A204.1 (cell line): ENCODE measurements at regions not wholly inside any gene's neighbourhood (a gene's known extent, or its start where the extent isn't known, plus 50 kb on each side); places are given as distances from the start of the nearest gene placed in this dataset.
"Not testable (repeated sequence)": the region's sequence is repeated elsewhere in the genome, so short reads cannot be mapped to it uniquely, and the experiment has no call there.

ENCODE experiments used
- FAIRE-seq: peaks from 2 replicates; lab custom pipeline; 2012; peaks lifted over from hg19 to GRCh38; lab: Jason Lieb, UNC

DNA sequence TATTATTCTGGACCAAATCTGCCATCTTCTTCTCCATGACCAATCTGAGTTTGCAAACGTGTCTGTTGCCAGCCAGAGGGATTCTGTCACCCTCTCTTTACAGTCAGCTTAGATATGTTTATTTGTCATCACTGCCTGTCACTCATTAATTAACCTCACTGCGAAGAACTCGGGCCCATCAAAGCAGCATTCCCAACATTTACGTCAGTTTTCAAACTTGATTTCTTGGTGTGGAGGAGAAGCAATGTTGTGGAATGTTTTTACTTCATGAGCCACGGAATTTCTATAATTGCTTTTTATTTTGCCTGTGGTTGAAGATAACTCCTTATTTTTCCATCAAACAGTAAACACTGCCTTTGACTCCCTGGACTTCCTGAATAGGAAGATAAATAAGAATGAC is 91.8 kb upstream of the CNKSR3 start:
- no peak for FAIRE-seq

DNA sequence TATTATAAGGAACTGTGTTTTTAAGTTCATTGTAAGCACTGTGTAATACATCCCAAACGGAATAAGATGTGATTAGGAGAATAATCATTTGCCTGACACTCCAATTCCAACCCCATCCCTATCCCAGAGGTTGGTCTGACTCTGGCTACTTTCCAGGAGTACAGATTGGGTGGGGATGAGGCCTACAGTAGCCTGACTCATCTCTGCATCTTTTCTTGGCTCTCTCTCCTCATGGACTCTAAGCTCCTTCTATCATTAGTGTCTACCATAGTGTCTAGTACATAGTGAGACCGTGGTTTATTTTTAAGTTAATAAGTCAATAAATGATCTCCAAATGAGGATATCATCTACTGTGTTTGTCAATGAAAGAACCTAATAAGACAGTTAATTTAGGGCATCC is 92.2 kb upstream of the CNKSR3 start:
- no peak for FAIRE-seq

DNA sequence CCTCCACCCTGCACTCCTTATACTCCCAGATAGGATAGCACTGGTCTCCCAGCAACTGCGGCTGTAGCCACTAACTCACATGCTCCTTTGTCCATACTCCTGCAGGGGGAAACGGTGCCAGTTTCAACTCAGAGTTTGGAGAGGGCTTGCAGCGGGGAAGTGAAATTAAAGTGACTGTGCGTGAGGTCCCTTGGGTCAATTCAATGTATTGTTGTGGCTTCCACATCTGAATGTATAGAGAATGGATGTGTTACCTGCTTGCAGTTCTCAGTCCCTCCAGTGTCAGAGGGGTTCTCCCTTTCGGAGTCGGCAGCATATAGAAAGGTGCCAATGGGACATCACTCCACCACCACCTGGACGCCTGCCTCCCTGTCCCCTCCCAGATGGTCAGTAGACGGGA is 93.6 kb upstream of the CNKSR3 start:
- no peak for FAIRE-seq

DNA sequence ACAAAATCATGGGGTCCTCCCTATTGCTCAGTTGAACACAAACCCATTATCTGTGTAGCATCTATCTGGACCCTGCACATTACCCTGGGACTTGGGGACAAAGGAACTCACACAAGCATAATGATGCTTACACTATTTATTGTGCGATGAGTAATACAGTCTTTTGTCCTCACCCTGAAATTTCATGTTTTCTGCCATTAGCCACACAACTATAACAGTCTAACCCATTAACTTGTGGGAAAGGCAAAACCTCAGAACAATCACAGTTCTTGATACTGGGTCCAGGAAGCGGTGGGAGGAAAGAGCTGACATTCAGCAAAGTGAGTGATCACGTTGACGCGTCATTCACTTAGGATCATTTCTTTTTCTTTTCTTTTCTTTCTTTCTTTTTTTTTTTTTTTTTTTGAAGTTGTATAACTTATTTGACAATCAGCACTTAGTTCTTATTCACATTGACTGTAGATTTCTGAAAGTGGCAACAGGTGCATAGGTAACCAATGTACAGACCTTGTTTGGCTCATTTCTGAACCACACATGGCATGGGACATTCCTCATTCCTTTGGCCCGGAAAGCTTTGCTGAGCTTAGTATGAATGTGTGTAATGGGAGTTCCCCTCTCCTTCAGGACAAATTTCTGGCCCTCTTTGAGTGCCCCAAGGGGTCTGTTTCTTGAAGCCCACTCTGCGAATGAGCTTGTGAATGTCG is 94.8 kb upstream of the CNKSR3 start:
- no peak for FAIRE-seq

DNA sequence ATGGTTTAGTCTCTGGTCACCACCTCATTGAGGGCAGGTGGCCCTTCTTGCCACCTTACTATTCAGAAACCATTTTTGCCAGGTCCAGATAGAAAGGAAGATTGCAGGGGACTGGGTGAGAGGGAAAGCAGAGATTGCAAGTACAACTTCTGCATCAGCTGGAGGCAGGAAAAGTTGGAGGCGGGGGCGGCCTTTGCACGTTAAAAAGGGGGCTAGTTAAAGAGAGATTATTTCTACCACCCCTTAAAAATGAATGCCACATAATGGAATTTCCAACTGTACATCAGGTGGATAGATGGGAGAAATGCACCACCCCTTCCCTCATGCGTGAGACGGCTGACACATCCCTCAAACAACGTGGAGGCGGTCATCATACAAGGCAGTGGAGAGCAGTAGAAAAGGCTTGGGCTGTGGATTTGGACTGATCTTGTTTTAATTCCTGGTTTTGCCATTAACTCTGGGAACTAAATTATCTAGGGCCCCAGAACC is 95.4 kb upstream of the CNKSR3 start:
- no peak for FAIRE-seq

DNA sequence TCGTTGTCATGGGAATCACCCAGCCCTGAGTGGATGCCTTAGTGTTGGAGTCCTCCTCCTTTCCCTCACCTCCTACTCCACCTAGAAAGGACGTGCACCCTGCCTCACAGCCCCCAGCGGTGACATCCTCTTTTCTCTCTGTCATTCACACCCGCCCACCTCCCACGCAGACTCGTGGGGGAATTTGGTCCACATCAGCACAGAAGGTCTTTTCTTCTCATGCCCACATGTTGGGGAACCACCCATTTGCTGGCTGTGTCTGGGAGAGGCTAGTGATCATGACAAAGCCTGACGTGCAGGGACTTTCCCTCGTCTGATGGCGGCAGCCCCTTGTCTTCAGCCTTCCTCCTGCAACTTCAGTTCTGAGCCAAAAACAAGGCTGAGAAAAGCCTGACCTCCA is 96.0 kb upstream of the CNKSR3 start:
- FAIRE-seq: no peak

DNA sequence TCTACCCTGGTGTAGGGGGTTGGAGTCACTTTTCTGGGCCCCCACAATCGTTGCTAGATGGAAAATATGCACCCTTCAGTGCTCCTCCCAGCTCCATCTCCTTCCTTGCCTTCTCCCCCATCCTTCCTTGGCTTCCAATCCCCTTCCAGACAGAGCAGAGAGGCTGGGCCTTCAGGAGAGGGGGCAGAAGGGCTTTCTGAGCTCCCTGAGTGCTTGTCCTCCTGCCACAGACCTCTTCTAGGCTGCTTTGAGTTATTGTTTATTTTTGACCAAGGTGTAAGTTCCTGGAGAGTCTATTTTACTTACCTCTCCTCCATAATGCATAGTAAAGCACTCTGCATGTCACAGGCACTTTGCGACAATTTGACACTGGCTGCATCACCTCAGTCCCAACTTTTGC is 96.4 kb upstream of the CNKSR3 start:
- FAIRE-seq: no peak

DNA sequence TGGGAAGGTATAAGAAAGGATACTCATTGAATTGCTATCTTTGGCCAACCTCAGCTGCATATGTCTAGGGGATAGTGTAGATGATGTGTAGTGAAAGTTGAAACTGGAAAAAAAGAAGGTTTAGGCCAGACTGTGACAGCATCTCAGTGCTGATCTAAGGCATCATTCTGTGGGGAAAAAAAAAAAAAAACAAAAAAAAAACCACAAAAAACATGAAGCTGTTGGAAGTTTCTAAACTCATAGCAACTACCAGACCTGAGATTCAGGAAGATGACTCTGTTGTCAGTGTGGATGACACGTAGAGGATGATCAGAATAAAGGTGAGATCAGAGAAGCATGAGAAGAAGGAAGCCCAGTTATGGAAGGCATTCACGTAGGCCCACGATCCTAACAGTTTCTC is 100.8 kb upstream of the CNKSR3 start:
- FAIRE-seq: no peak

DNA sequence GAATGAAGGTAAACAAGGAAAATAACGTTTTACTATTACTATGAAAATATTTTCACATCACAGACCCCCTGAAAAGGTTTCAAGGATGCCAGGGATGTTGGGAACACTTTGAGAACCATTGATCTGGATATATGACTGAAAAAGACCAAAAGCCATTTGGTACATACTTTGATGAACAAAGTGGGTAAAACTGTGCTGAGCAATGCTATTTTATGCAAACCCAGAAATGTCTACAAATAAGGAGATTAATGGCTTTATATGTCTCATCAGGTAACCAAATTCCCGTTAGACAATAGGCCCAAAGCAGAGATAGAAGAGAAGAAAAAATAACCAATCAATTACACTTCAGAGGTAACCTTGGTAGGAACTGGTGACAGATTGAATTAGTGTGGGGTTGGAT is 101.4 kb upstream of the CNKSR3 start:
- FAIRE-seq: no peak

DNA sequence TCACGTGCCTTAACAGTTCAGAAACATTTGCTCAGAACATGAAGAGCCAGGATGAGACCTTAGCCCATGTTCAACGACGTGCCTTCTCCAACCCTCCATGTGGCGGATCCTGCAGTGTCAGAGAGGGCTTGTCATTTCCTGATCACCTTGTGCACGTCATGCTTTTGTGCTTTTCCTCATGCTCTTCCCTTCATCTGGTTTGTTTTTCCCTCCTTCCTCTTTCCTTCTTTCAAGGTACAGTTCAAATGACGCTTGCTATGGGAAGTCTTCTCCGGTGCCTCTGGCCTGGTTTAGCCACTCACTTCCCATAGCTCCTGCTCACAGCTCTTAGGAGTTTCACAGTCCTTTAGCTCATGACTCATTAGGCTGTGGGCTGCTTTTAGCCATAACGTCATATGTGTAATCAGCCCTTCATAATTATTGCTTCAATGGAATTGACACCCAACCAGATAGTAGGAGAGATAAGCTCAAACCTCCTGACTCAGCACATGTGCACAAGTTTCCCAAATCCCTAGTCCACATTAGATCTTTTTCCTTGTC is 102.7 kb upstream of the CNKSR3 start:
- FAIRE-seq: no peak

DNA sequence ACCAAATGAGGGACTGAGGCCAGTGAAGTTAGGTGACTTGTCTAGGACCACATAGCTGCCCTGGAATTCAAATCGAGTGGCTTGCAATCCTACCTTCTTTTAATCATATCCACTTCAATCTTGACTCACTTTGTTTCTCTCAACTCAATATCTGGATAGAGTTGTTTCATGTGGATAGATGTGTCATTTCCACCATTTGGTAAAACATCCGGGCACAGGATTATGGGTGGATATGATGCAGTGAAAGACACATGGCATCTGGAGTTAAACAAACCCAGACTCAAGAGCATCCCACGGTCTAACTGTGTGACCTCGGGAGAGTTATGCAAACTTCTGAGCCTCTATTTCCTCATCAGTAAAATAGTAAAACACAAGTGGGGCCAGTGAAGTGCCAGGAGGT is 103.6 kb upstream of the CNKSR3 start:
- FAIRE-seq: no peak

DNA sequence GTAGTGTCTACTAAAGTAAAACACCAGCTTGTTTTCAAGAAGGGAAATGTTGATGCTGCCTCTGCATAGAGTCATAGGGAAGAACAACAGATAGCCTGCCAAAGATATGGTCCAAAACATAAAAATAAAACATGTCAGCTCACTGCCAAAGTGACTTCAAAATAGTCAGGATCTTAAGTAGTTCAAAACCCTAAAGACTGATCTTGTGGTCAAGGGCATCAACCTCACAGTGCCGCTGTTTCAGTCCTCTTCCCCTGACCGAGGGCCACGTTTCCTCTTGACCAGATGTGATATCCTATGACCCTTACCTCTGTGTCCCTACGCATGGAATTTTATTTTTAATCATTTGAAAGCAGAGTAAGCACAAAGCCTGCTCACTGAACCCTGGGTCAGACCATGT is 104.2 kb upstream of the CNKSR3 start:
- FAIRE-seq: no peak

DNA sequence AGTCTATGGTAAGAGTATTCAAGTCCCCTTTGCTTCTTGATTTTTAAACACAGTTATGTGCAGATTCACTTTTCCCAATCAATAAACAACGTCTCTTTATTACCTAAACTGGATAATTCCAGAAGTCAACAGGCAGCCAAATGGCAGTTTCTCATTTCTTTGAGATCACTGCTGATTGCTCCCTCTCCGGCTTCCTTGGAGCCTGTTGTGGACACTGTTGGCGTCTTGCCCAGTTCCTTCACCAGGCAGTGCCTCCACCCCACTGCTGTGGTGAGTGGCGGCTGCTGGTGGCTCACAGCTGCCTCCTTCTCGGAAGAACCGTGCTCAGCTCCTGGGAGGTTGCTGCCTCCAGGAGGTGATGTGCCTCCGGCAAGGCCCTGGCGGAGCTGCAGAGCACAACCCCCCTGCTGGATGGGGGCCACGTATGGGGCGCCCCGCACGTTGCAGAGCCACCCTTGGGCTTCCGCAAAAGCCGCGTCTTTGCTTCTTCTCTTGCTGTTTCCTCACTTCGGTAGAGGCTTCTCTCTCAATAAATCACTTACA is 105.1 kb upstream of the CNKSR3 start:
- no peak for FAIRE-seq

DNA sequence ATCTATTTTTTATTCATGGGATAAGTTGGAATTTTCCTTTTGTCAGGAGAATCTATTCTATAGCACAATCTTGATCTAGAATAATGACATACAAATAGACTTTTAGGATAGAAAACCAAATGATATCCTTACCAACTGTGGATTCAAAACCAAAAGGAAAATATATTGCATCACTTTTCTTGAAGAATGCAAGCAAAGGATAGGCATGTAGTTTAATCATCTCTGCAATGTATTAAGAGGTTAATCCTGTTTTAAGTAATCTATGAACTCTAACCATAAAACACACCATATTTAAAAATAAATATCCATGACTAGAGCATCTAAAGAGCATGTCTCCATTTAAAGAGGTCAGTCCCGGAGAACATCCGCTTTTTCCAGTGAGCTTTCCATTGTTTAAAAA is 106.7 kb upstream of the CNKSR3 start:
- FAIRE-seq: no peak

DNA sequence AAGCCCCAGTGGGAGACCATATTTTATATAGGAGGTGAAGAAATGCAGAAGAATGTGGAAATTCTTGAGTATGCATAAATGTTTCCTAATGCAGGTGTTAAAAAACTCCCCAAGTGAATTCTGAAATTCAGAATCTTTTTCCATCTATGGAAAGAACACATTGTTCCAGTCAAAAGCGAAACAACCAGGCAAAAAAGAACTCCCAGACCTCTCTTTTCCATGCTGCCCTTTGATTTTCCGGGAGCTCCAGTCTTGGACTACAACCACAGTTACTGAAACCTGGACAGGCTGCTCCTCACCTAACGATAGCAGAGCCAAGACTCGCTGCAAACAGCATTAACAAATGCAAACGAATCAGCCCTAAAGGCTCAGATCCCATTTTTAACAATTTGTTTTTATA is 108.7 kb upstream of the CNKSR3 start:
- no peak for FAIRE-seq

DNA sequence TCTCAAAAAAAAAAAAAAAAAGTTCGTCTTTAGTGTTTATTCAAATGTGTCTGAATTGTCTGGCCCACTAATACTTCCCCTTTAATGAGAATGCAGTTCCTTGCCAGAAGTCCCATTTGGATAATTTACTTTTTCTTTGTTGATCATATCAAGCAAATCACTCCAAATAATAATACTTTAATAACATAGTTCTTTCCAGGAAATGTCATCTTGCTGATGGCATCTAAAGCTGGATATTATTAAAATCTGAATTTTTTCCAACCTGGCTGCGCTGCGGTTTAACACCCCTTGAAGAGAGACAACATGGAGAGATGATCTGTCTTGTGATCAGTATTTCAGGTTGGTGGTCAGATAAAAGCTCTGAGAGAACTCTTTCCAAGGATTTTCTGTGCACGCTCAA is 111.2 kb upstream of the CNKSR3 start:
- FAIRE-seq: no peak

DNA sequence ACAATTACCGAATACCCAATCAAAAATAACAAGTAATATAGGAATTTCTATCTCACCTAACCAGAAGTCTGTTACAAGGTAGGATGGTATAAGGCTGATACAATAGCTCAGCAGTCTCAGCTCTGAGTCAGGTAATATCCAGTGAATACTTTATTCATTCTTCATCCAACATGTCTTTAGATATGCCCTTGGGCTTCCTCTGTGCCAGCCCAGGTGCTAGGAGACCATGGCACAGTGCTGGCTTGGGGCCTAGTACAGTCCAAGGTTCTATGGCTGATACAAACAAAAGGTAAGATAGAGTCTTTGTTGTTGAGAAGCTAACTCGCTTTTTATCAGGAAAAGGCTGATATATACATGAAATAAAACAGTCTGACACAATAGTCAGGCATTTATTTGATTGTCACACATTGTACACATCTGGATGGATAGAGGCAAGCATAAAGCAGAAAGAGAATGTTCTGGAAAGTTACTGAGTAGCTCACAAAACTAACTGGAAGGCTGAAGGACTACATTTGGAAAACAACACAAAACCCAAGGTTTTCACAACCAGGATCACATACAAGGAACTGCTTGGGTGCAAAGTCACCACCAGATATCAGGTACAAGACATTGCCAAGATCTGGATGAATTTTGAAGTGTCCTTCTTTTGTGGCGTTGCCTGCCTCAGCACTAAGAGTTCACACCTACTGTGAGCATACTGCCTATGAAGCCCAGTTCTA is 110.4 kb upstream of the SCAF8 start:
- no peak for FAIRE-seq

DNA sequence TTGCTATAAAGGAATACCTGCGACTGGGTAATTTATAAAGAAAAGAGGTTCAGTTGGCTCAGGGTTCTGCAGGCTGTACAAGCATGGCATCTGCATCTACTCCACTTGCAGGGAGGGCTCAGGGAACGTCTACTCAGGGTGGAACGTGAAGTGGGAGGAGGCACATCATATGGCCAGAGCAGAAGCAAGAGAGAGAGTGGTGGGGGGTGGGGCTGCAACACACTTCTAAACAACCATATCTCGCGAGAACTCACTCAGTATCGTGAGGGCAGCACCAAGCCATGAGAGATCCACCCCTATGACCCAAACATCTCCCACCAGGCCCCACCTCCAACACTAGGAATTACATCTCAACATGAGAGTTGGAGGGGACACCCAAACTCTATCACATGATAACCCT is 109.8 kb upstream of the SCAF8 start:
- FAIRE-seq: no peak

DNA sequence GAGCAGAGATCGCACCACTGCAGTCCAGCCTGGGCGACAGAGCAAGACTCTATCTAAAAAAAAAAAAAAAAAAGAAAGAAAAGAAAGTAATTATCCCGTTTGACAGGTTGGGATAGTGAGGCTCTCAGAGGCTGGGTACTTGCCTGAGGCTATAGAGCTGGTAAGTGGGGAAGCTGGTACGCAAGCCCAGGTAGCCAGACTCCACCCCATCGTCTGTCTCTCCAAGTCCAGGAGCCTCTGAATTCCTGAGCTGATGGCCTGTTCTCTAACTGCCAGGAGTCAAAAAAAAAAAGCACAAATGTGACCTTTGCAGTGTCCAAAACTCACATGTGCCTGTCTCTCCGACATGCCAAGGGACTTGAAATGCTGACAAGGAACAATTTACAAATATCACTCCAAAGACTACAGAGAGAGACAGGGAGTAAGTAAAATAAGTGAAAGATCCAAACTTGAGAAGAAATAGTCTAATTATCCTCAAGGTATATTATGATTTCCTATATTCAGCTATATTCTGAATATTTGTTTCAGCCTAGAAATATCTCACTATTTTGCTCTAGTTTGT is 109.1 kb upstream of the SCAF8 start:
- FAIRE-seq: no peak

DNA sequence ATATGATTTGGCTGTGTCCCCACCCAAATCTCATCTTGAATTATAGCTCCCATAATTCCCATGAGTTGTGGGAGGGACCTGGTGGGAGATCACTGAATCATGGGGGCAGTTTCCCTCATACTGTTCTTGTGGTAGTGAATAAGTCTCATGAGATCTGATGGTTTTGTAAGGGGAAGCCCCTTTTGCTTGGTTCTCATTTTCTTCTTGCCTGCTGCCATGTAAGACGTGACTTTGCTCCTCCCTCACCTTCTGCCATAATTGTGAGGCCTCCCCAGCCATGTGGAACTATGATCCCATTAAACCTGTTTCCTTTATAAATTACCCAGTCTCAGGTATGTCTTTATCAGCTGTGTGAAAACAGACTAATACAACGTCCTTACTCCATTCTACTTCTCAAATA is 108.5 kb upstream of the SCAF8 start:
- not testable (repeated sequence) for FAIRE-seq

DNA sequence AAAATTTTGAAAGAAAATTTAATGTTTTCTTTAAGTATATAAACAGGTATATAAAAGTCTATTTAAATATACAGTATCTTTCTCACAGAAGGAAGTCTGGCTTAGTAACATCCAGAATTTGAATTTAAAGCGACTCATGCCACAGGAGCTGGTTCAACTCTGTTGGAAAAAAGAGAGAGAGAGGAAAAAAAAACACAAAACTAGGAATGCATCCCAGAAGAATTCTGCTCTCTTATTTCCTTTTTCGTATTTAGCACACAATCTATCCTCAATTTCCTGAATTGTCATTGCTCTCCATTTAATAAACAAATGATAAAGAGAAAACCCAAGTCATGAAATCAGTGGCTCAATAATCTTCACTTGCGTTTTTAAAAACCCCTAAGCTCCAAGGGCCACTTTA is 107.5 kb upstream of the SCAF8 start:
- FAIRE-seq: no peak

DNA sequence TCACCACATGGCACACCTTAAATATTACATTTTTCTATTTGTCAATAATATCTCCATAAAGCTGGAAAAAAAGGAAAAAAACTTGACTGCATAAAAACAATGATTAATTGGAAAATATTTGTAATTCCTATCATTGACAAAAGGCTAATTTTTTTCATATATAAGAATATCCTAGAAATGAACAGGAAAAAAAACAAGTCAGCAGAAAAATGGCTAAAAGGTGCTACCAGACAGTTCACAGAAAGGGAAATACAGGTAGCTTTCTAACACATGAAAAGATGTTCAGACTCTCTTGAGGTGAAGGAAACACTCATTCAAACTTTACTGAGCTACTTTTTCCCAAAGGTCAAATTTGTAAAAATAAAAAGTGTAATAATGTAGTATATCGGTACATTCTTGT is 104.1 kb upstream of the SCAF8 start:
- FAIRE-seq: no peak

DNA sequence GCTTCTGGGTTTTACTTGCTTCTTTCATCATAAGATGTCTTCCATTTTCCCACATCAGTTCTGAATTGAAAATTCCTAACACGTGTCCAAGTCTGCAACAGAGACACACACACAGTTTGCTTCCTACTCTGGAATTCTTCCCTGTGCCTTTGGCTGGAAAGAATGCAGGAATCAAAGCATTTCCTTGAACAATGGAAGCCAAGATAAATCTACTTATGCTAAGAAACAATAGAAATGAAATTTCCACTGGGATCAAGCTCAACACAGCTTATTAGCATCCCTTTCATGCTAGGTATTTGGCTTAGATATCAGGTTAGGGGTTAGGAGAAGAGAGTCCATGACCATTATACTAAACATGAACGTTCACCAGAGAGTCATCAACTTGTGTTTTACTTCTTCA is 101.1 kb upstream of the SCAF8 start:
- FAIRE-seq: no peak
